SK-N-SH treated with all-trans-retinoic acid at 6 μM for 48 hours (cell line): ENCODE measurements at regions not wholly inside any gene's neighbourhood (a gene's known extent, or its start where the extent isn't known, plus 50 kb on each side); places are given as distances from the start of the nearest gene placed in this dataset.

Experiments
- ATAC-seq: fragments of 200-7000 bp; cut with Tn5 transposase; 3 replicates; pipeline ENCODE4 v1.9.1; 2020; ENCODE audit warnings: mild to moderate bottlenecking, moderate library complexity
- ARNTL ChIP-seq: fragments of 450-650 bp; formaldehyde crosslinking; IDR thresholded peaks from 2 replicates; pipeline ENCODE4 v1.5.0; 2020; ENCODE audit warnings: low read depth, mild to moderate bottlenecking, moderate library complexity, borderline replicate concordance
- BACH2 ChIP-seq: fragments of 250-450 bp; sonication (Bioruptor Pico); IDR thresholded peaks from 2 replicates; pipeline ENCODE4 v1.9.0; 2021; ENCODE audit warnings: mild to moderate bottlenecking, borderline replicate concordance
- CREB5 ChIP-seq: fragments of 250-450 bp; sonication (Bioruptor Pico); IDR thresholded peaks from 2 replicates; pipeline ENCODE4 v1.5.1; 2020; ENCODE audit warnings: low read depth, mild to moderate bottlenecking, moderate library complexity
- CSRNP3 ChIP-seq: fragments of 250-450 bp; sonication (Bioruptor Pico); IDR thresholded peaks from 2 replicates; pipeline ENCODE4 v1.5.1; 2021; ENCODE audit warnings: mild to moderate bottlenecking, moderate library complexity
- ESRRG ChIP-seq: fragments of 250-450 bp; sonication (Bioruptor Pico); IDR thresholded peaks from 2 replicates; pipeline ENCODE4 v1.6.1; 2021; ENCODE audit warnings: mild to moderate bottlenecking
- ISL1 ChIP-seq: fragments of 250-450 bp; sonication (Bioruptor Pico); IDR thresholded peaks from 2 replicates; pipeline ENCODE4 v2.1.2; 2022; ENCODE audit warnings: mild to moderate bottlenecking, moderate library complexity
- PATZ1 ChIP-seq: fragments of 250-450 bp; sonication (Bioruptor Pico); IDR thresholded peaks from 2 replicates; pipeline ENCODE4 v1.8.0; 2020; ENCODE audit warnings: mild to moderate bottlenecking, moderate library complexity, borderline replicate concordance
- POU6F1 ChIP-seq: fragments of 250-450 bp; sonication (Bioruptor Pico); IDR thresholded peaks from 2 replicates; pipeline ENCODE4 v1.8.0; 2021; ENCODE audit warnings: low read depth, mild to moderate bottlenecking, moderate library complexity, borderline replicate concordance
- PPARA ChIP-seq: fragments of 250-450 bp; sonication (Bioruptor Pico); IDR thresholded peaks from 2 replicates; pipeline ENCODE4 v1.5.0; 2020; ENCODE audit warnings: mild to moderate bottlenecking, borderline replicate concordance
- RARB ChIP-seq: fragments of 250-450 bp; sonication (Bioruptor Pico); IDR thresholded peaks from 2 replicates; pipeline ENCODE4 v1.8.0; 2021; ENCODE audit warnings: mild to moderate bottlenecking, moderate library complexity
- SNAI2 ChIP-seq: fragments of 250-450 bp; sonication (Bioruptor Pico); IDR thresholded peaks from 2 replicates; pipeline ENCODE4 v1.5.0; 2020; ENCODE audit warnings: mild to moderate bottlenecking, moderate library complexity
- TCF4 ChIP-seq: fragments of 250-450 bp; sonication (Bioruptor Pico); IDR thresholded peaks from 2 replicates; pipeline ENCODE4 v1.8.0; 2021; ENCODE audit warnings: mild to moderate bottlenecking, moderate library complexity, borderline replicate concordance
- TOX ChIP-seq: fragments of 250-450 bp; sonication (Bioruptor Pico); IDR thresholded peaks from 2 replicates; pipeline ENCODE4 v1.8.0; 2021; ENCODE audit warnings: mild to moderate bottlenecking, moderate library complexity, borderline replicate concordance
- TSHZ2 ChIP-seq: fragments of 250-450 bp; sonication (Bioruptor Pico); IDR thresholded peaks from 2 replicates; pipeline ENCODE4 v1.5.0; 2020; ENCODE audit warnings: mild to moderate bottlenecking, moderate library complexity
- ZC3H10 ChIP-seq: fragments of 250-450 bp; sonication (Bioruptor Pico); IDR thresholded peaks from 2 replicates; pipeline ENCODE4 v1.5.1; 2021; ENCODE audit warnings: mild to moderate bottlenecking, moderate library complexity
- ZFP3 ChIP-seq: fragments of 250-450 bp; sonication (Bioruptor Pico); IDR thresholded peaks from 2 replicates; pipeline ENCODE4 v1.5.0; 2020; ENCODE audit warnings: mild to moderate bottlenecking, moderate library complexity
- ZFP30 ChIP-seq: fragments of 450-650 bp; formaldehyde crosslinking; IDR thresholded peaks from 2 replicates; pipeline ENCODE4 v1.5.0; 2022; ENCODE audit warnings: mild to moderate bottlenecking, moderate library complexity
- ZNF565 ChIP-seq: fragments of 450-650 bp; formaldehyde crosslinking; conservative IDR thresholded peaks from 2 replicates; pipeline ENCODE4 v1.5.0; 2020; ENCODE audit warnings: low read depth, mild to moderate bottlenecking, moderate library complexity
- ZNF70 ChIP-seq: fragments of 450-650 bp; formaldehyde crosslinking; IDR thresholded peaks from 2 replicates; pipeline ENCODE4 v1.5.0; 2020; ENCODE audit warnings: mild to moderate bottlenecking, moderate library complexity
- ZNF8 ChIP-seq: fragments of 450-650 bp; formaldehyde crosslinking; IDR thresholded peaks from 2 replicates; pipeline ENCODE4 v1.5.0; 2020; ENCODE audit warnings: mild to moderate bottlenecking, moderate library complexity

- ATAC-seq, result no peak
- TF ChIP-seq ZC3H10 (CRISPR knock-in tag) (no peak), CREB5 (CRISPR knock-in tag) (no peak), TSHZ2 (CRISPR knock-in tag) (no peak), CSRNP3 (CRISPR knock-in tag) (no peak), ZFP30 (no peak), ZFP3 (CRISPR knock-in tag) (no peak), PPARA (no peak), ZNF8 (CRISPR knock-in tag) (no peak), ZNF70 (CRISPR knock-in tag) (no peak), ISL1 (no peak), ARNTL (CRISPR knock-in tag) (no peak), ESRRG (no peak), TOX (CRISPR knock-in tag) (no peak), TCF4 (CRISPR knock-in tag) (no peak), BACH2 (CRISPR knock-in tag) (no peak)
These were observed 168.1 kb upstream of the SNX7 start for GRCh38 chr1:98493469-98493868.

GRCh38 chr1:98490099-98490498 lies 171.4 kb upstream of the SNX7 start:
- ATAC-seq, result no peak
- no peak for TF ChIP-seq TOX (CRISPR knock-in tag)
- no peak for TF ChIP-seq ZNF70 (CRISPR knock-in tag)
- TF ChIP-seq ZFP30, result no peak
- TF ChIP-seq ZNF8 (CRISPR knock-in tag), result no peak
- no peak for TF ChIP-seq ISL1
- TF ChIP-seq PATZ1 (CRISPR knock-in tag), result no peak
- TF ChIP-seq CREB5 (CRISPR knock-in tag), result no peak
- TF ChIP-seq SNAI2, result no peak
- TF ChIP-seq BACH2 (CRISPR knock-in tag), result no peak
- no peak for TF ChIP-seq RARB (CRISPR knock-in tag)
- no peak for TF ChIP-seq ZC3H10 (CRISPR knock-in tag)
- TF ChIP-seq ZNF565 (CRISPR knock-in tag), result no peak
- no peak for TF ChIP-seq TSHZ2 (CRISPR knock-in tag)
- TF ChIP-seq POU6F1, result no peak
